D721Med (cell line): ENCODE measurements at regions not wholly inside any gene's neighbourhood (a gene's known extent, or its start where the extent isn't known, plus 50 kb on each side); places are given as distances from the start of the nearest gene placed in this dataset.
A peak's percentile ranks its signal among the peaks of the same experiment; 100 is the strongest.

Experiments used
- DNase-seq: peaks from one replicate; pipeline ENCODE4 v3.0.0; 2011; ENCODE audit warnings: low spot score; ENCODE audit not compliant: insufficient read length
- FAIRE-seq: peaks from 2 replicates; lab custom pipeline; 2011; peaks lifted over from hg19 to GRCh38; lab: Jason Lieb, UNC
- CTCF ChIP-seq: IDR thresholded peaks from 2 replicates; pipeline ENCODE4 v1.5.1; 2012; ENCODE audit warnings: mild to moderate bottlenecking, control low read depth; ENCODE audit not compliant: insufficient read depth; ENCODE audit errors: missing control alignments

GRCh38 chr7:125504848-125505247 is 575.2 kb upstream of the POT1 start:
- DNase-seq (no peak), FAIRE-seq (no peak)
- TF ChIP-seq CTCF, result no peak

- FAIRE-seq (peak; percentile 76), DNase-seq (no peak)
- no peak for TF ChIP-seq CTCF
Measured at GRCh38 chr7:125495997-125496396, 566.4 kb upstream of the POT1 start.

- no peak for FAIRE-seq
- TF ChIP-seq CTCF, result no peak
- no peak for DNase-seq
Measured at GRCh38 chr7:125492521-125492920, 562.9 kb upstream of the POT1 start.

GRCh38 chr7:125491137-125491536 is 561.5 kb upstream of the POT1 start:
- FAIRE-seq, result no peak
- TF ChIP-seq CTCF, result no peak
- no peak for DNase-seq

- DNase-seq, result no peak
- no peak for FAIRE-seq
- TF ChIP-seq CTCF, result no peak
Measured at GRCh38 chr7:125490167-125490566, 560.5 kb upstream of the POT1 start.

- FAIRE-seq (no peak), DNase-seq (no peak)
- TF ChIP-seq CTCF, result no peak
Measured at GRCh38 chr7:125485223-125485622, 555.6 kb upstream of the POT1 start.

GRCh38 chr7:125484755-125485154 is 555.1 kb upstream of the POT1 start:
- FAIRE-seq, result peak; percentile 78
- no peak for TF ChIP-seq CTCF
- no peak for DNase-seq
